ENCODE measurements at regions not wholly inside any gene's neighbourhood (a gene's known extent, or its start where the extent isn't known, plus 50 kb on each side); places are given as distances from the start of the nearest gene placed in this dataset.
"Not testable (repeated sequence)": the region's sequence is repeated elsewhere in the genome, so short reads cannot be mapped to it uniquely, and the experiment has no call there.

DNA sequence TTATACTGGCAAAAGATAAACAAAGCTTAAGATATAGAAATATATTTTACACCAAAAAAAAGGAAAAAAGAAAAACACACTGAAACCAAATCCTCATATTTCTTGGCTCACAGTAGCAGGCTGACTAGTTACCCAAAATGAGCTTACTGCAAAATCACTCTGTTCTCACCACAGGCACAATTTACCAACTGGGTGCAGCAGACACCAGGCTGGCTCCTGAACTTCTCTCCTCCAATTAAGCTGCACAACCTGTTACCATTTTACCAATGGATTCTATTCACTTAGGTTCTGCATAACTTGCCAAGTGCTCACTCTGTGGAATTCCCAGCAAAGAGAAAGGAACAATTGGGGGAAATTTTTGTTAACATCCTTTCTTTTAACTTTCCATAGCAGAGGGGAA, 679.3 kb downstream of the ZEB2 start:
- DNase-seq (ENCODE audit: low spot score in 2 of 2) (no peak), ATAC-seq (replicated peaks; ENCODE audit: extremely low read depth, poor library complexity, severe bottlenecking) (no peak)
- no peaks in the 10 kb centered on the region for H3K9me3 Mint-ChIP-seq
- no peak overlapping the region for H3K27ac Mint-ChIP-seq (ENCODE audit: low read depth)
- H3K4me3 Mint-ChIP-seq: no peak overlapping the region
- H3K36me3 Mint-ChIP-seq (ENCODE audit: insufficient read depth): peaks cover 2% of the 10 kb centered on the region
- peaks cover 6% of the 10 kb centered on the region for H3K27me3 Mint-ChIP-seq
- peaks cover 4% of the 10 kb centered on the region for H3K4me1 Mint-ChIP-seq

DNA sequence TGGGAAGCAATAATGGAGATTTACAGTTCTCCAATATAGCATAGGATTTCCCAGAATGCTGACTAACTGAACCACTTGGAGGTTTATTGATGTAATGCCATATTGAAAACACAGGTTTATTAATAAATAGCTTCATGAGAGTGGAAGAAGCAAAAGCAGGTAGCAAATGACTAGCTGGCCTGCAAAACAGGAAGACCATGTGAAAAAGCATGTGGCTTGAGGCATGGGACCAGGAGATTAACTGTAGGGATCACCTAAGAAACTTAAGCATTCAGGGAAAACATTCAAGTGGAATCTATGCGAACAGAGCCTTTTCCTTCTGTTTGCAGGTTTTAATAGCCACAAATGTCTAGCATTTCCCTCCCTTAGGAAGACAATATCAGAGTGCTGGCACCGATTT, 679.7 kb downstream of the ZEB2 start:
- no peak for ATAC-seq (replicated peaks; ENCODE audit: extremely low read depth, poor library complexity, severe bottlenecking)
- no peak for DNase-seq (ENCODE audit: low spot score in 2 of 2)
- H3K4me1 Mint-ChIP-seq: no peaks in the 10 kb centered on the region
- H3K27me3 Mint-ChIP-seq: peaks cover 2% of the 10 kb centered on the region
- peaks cover 2% of the 10 kb centered on the region for H3K36me3 Mint-ChIP-seq (ENCODE audit: insufficient read depth)
- no peak overlapping the region for H3K27ac Mint-ChIP-seq (ENCODE audit: low read depth)
- H3K9me3 Mint-ChIP-seq: no peaks in the 10 kb centered on the region
- no peak overlapping the region for H3K4me3 Mint-ChIP-seq

DNA sequence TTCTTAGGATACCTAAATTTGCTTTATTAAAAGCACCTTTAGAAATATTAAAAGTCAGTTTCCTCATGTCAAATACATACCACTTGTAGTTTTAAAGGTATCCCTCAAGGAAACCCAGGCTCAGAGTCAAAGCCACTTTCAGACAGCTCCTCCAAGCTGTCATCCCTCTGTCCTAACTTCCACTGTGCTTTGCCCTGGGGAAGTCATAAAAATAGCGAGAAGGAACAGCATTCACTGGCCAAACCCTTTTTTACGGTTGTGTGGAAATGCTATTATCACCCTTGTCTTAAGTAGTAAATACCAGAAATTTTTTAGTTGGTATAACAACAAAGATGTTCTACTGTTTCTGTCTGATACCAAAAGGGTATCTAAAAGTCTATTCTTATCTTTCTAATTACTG, 680.5 kb downstream of the ZEB2 start:
- Mint-ChIP-seq H3K36me3 (ENCODE audit: insufficient read depth) (peaks cover 2% of the 10 kb centered on the region), H3K4me1 (no peaks in the 10 kb centered on the region), H3K9me3 (no peaks in the 10 kb centered on the region), H3K27me3 (no peaks in the 10 kb centered on the region), H3K4me3 (no peak overlapping the region), H3K27ac (ENCODE audit: low read depth) (no peak overlapping the region)
- no peak for ATAC-seq (replicated peaks; ENCODE audit: extremely low read depth, poor library complexity, severe bottlenecking)
- DNase-seq (ENCODE audit: low spot score in 2 of 2): no peak

DNA sequence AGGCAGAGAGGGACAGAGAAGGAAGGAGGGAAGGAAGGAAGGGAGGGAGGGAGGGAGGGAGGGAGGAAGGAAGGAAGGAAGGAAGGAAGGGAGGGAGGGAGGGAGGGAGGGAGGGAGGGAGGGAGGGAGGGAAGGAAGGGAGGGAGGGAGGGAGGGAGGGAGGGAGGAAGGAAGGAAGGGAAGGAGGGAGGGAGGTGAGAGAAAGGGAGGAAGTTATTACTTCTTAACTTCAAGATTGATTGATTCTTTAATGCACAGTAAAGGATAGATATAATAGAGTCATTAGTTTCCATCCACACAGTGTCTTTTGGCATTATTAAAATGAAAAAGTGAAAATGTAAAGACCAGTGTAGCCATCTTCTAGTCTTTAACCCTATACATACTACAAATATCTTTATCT, 682.9 kb downstream of the ZEB2 start:
- not testable (repeated sequence) for H3K4me1 Mint-ChIP-seq

DNA sequence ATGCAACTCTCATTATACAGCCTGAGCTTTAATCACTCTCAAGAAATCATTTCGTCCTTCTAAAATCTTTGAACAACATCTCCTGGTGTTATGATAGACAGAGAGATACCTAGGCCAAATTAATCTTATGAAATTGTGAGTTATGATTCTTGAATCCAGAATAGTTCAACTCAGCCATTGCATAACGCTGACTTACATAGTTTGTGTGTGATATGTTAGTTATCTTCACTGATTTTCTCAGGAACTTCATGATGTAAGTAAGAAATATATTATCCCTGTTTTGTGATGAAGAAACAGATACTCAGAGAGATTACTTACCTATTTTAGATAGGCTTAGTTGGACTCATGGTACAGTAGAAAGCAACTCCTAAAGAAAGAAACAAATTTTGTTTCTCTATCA, 684.4 kb downstream of the ZEB2 start:
- no peaks in the 10 kb centered on the region for H3K4me1 Mint-ChIP-seq
- no peak overlapping the region for H3K27ac Mint-ChIP-seq (ENCODE audit: low read depth)
- peaks cover 2% of the 10 kb centered on the region for H3K36me3 Mint-ChIP-seq (ENCODE audit: insufficient read depth)
- H3K27me3 Mint-ChIP-seq: no peaks in the 10 kb centered on the region
- DNase-seq (ENCODE audit: low spot score in 2 of 2) (no peak), ATAC-seq (replicated peaks; ENCODE audit: extremely low read depth, poor library complexity, severe bottlenecking) (no peak)
- no peak overlapping the region for H3K4me3 Mint-ChIP-seq
- H3K9me3 Mint-ChIP-seq: no peaks in the 10 kb centered on the region

More for the DNA sequence above, 682.9 kb downstream of the ZEB2 start:
- ATAC-seq (replicated peaks; ENCODE audit: extremely low read depth, poor library complexity, severe bottlenecking); H3K27me3 Mint-ChIP-seq; H3K36me3 Mint-ChIP-seq (ENCODE audit: insufficient read depth); H3K27ac Mint-ChIP-seq (ENCODE audit: low read depth); DNase-seq (ENCODE audit: low spot score in 2 of 2); H3K9me3 Mint-ChIP-seq; H3K4me3 Mint-ChIP-seq: not testable (repeated sequence)

DNA sequence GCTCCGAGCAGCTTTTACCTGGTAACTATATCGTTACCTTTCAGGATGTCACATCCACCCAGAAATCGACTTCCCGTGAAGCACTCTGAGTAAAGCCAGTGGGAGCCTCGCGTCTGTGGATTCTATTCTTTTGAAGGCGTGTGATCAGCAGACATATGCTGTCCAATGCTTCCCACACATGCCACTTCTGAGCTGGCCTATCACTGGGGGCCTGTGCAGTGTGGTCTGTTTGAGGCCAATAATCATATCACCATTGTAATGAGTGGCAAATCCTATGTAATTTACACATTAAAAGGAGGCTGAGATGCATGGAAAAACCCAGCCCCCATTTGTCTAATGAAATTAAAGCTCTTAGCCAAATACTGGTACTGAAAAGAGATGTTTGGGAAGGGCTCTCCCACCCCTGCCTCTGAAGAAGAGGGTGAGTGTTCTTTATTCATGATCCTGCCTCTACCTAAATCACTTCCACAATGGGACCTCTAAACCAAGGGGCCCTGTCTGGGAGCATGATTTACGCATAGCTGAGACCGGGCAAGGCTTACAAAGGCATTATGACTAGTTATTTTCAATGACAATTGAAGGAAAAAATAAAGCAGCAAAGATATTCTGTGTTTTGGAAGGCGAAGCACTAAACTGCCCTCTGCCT, 686.8 kb downstream of the ZEB2 start:
- no peak overlapping the region for H3K27ac Mint-ChIP-seq (ENCODE audit: low read depth)
- no peaks in the 10 kb centered on the region for H3K36me3 Mint-ChIP-seq (ENCODE audit: insufficient read depth)
- no peaks in the 10 kb centered on the region for H3K27me3 Mint-ChIP-seq
- DNase-seq (ENCODE audit: low spot score in 2 of 2) (no peak), ATAC-seq (replicated peaks; ENCODE audit: extremely low read depth, poor library complexity, severe bottlenecking) (no peak)
- no peaks in the 10 kb centered on the region for H3K9me3 Mint-ChIP-seq
- no peak overlapping the region for H3K4me3 Mint-ChIP-seq
- no peaks in the 10 kb centered on the region for H3K4me1 Mint-ChIP-seq

DNA sequence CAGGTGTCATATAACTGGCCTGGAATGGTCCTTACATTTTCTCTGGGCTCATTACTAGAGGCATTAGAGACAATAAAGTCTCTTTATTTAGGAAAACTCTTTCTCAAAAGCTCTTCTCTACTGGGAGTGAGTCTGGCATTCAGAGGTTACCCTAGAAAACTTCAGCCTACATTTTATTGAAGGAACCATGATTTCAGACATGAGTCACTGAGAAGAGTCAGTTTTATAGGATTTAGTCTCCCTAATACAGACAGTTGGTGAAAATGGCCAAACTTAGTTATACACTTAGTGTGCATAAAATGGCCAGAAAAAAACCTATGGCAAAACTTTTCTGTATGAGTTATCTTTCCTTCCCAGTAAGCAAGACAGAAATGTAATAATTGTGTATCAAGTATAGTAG, 689.4 kb downstream of the ZEB2 start:
- no peak for DNase-seq (ENCODE audit: low spot score in 2 of 2)
- H3K27ac Mint-ChIP-seq (ENCODE audit: low read depth): no peak overlapping the region
- no peak overlapping the region for H3K4me3 Mint-ChIP-seq
- H3K27me3 Mint-ChIP-seq: peaks cover 10% of the 10 kb centered on the region
- no peaks in the 10 kb centered on the region for H3K4me1 Mint-ChIP-seq
- no peaks in the 10 kb centered on the region for H3K9me3 Mint-ChIP-seq
- ATAC-seq (replicated peaks; ENCODE audit: extremely low read depth, poor library complexity, severe bottlenecking): no peak
- no peaks in the 10 kb centered on the region for H3K36me3 Mint-ChIP-seq (ENCODE audit: insufficient read depth)

DNA sequence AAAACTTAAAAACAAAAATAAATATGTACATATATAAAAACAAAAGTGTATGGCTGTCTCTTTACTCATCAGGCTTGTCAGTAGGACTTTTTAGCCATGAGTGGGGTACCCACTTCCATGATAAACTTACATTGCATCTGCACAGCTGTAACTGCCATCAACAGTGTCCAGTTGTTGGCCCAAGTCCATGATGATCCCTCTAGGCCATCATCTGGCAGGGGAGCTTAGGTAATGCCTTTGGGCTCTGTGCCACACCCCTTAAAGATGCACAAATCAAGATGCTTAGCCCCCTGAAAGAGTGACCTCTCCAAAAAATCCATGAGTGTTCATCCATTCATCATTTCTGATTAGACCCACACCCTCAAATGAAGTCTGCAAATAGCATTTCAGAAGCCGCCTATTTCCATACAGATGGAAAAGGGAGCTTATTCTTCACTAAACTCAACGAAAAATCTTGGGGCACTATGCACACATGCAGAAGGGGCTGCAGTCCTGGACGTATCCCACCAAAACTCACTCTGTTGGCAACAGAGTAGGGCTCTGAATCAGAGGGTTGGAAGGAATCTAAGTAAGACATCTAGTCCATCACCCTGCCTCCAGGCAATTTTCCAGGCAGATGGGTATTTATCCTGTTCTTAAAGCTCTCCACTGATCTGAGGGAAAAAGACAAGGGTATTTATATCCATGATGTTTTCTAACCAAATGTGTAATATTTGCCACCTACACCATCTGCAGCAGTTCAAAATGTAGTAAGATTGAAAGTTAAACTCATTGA, 691.0 kb downstream of the ZEB2 start:
- H3K36me3 Mint-ChIP-seq (ENCODE audit: insufficient read depth): no peaks in the 10 kb centered on the region
- H3K27ac Mint-ChIP-seq (ENCODE audit: low read depth): no peak overlapping the region
- no peak for DNase-seq (ENCODE audit: low spot score in 2 of 2)
- H3K4me3 Mint-ChIP-seq: no peak overlapping the region
- ATAC-seq (replicated peaks; ENCODE audit: extremely low read depth, poor library complexity, severe bottlenecking): no peak
- no peaks in the 10 kb centered on the region for H3K9me3 Mint-ChIP-seq
- H3K27me3 Mint-ChIP-seq: peaks cover 10% of the 10 kb centered on the region
- no peaks in the 10 kb centered on the region for H3K4me1 Mint-ChIP-seq

DNA sequence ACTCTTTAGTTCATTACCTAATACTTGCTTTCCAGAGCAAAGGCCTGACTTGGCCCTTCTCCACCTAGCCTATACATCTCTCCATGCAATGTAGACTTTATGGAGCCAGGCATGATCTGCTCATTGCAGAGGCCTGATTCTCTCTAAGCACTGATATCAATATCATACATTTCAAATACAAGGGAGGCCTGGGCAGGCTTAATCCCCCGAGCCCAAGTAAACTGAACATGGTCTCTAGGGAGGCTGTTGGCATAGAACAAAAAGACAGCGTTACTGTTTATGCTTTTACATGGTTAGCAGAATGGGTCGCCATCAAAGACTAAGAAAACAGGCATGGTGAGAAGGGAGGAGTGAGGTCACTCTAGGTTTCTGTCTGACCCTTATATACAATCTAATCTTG, 695.1 kb downstream of the ZEB2 start:
- Mint-ChIP-seq H3K4me1 (no peaks in the 10 kb centered on the region), H3K27ac (ENCODE audit: low read depth) (no peak overlapping the region), H3K36me3 (ENCODE audit: insufficient read depth) (no peaks in the 10 kb centered on the region), H3K27me3 (peaks cover 10% of the 10 kb centered on the region), H3K9me3 (no peaks in the 10 kb centered on the region), H3K4me3 (no peak overlapping the region)
- no peak for ATAC-seq (replicated peaks; ENCODE audit: extremely low read depth, poor library complexity, severe bottlenecking)
- no peak for DNase-seq (ENCODE audit: low spot score in 2 of 2)

DNA sequence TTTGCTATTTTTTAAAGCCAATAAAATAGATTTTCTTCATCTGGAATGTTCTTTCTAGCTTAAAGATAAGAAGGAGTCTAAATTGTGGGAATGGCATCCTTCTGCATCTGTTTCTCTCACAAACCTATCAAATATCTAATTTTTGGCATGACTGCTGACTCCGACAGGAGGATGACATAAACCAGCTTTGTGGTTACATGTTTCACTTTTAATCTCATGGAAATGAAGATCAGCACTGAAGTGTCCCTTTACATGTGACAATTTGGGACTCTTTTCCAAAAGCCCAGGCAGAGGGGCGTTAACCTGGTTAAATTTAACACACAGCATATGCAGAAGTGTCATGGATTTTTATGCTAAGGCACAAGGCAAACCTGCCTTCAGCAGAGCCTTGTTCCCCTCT, 694.7 kb downstream of the ARHGAP15 start:
- H3K27me3 Mint-ChIP-seq: peaks cover 10% of the 10 kb centered on the region
- no peaks in the 10 kb centered on the region for H3K4me1 Mint-ChIP-seq
- ATAC-seq (replicated peaks; ENCODE audit: extremely low read depth, poor library complexity, severe bottlenecking) (no peak), DNase-seq (ENCODE audit: low spot score in 2 of 2) (no peak)
- no peaks in the 10 kb centered on the region for H3K36me3 Mint-ChIP-seq (ENCODE audit: insufficient read depth)
- H3K4me3 Mint-ChIP-seq: no peak overlapping the region
- no peaks in the 10 kb centered on the region for H3K9me3 Mint-ChIP-seq
- H3K27ac Mint-ChIP-seq (ENCODE audit: low read depth): no peak overlapping the region

DNA sequence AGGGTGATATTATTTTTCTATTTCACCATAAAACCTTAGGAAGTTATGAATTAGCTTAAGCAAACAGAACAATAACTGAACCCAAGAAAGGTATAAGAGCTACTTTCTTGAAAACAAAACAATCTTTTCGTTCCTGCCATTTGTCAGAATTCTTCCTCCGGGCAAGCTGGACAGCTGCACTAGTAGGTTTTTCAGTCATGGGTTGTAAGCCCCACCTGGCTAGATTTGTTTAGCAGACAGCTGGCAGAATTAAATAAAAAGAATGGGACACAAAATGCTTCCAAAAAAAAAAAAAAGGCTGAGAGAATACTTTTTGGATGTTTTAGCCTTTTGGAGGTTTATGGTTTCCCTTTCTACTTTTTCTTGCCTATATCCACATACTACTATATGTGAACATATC, 694.1 kb downstream of the ARHGAP15 start:
- ATAC-seq (replicated peaks; ENCODE audit: extremely low read depth, poor library complexity, severe bottlenecking): no peak
- H3K9me3 Mint-ChIP-seq: no peaks in the 10 kb centered on the region
- no peak overlapping the region for H3K4me3 Mint-ChIP-seq
- H3K27ac Mint-ChIP-seq (ENCODE audit: low read depth): no peak overlapping the region
- H3K36me3 Mint-ChIP-seq (ENCODE audit: insufficient read depth): no peaks in the 10 kb centered on the region
- H3K27me3 Mint-ChIP-seq: peaks cover 10% of the 10 kb centered on the region
- H3K4me1 Mint-ChIP-seq: no peaks in the 10 kb centered on the region
- DNase-seq (ENCODE audit: low spot score in 2 of 2): no peak

DNA sequence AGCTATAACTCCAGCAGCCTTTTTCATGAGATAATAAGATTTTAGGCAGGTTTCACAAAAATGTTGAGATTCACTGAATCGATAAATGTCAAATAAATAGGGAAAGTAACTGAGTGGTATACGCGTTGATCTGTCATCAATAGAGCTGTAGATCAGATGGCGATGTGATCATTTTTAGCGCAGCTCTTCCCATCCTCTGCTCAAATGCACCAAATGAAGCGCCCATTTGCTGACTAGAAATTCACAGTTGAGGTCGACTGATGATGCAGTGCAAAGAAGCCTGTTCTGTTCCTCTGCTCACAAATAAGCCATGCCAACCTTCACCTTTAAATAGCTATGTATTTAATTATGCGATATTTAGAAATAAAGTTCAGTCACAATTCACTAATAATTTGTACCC, 693.5 kb downstream of the ARHGAP15 start:
- ATAC-seq (replicated peaks; ENCODE audit: extremely low read depth, poor library complexity, severe bottlenecking) (no peak), DNase-seq (ENCODE audit: low spot score in 2 of 2) (no peak)
- H3K4me1 Mint-ChIP-seq: no peaks in the 10 kb centered on the region
- no peaks in the 10 kb centered on the region for H3K36me3 Mint-ChIP-seq (ENCODE audit: insufficient read depth)
- H3K27me3 Mint-ChIP-seq: peaks cover 10% of the 10 kb centered on the region
- no peaks in the 10 kb centered on the region for H3K9me3 Mint-ChIP-seq
- no peak overlapping the region for H3K4me3 Mint-ChIP-seq
- no peak overlapping the region for H3K27ac Mint-ChIP-seq (ENCODE audit: low read depth)

DNA sequence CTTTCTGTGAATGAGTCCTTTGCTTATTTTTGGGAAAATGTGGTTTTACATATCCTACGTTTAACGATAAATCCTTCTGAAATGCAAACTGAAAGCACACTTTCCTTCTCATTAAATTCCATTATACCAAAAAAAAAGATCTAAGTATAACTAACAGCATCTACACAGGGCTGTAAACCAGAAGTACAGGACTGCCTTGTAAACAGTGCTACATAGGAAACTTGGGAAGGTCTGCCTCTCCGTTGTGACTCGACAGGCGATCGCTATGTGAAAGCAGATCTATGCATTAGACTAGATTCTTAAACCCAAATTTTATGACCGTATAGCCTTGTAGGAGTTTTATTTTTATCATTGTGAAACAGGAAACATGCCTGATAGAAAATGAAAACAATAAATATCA, 690.5 kb downstream of the ARHGAP15 start:
- Mint-ChIP-seq H3K27ac (ENCODE audit: low read depth) (no peak overlapping the region), H3K27me3 (no peaks in the 10 kb centered on the region), H3K36me3 (ENCODE audit: insufficient read depth) (no peaks in the 10 kb centered on the region), H3K4me3 (no peak overlapping the region), H3K9me3 (no peaks in the 10 kb centered on the region), H3K4me1 (no peaks in the 10 kb centered on the region)
- ATAC-seq (replicated peaks; ENCODE audit: extremely low read depth, poor library complexity, severe bottlenecking): no peak
- DNase-seq (ENCODE audit: low spot score in 2 of 2): no peak
